ENCODE measurements at regions not wholly inside any gene's neighbourhood (a gene's known extent, or its start where the extent isn't known, plus 50 kb on each side); places are given as distances from the start of the nearest gene placed in this dataset.

- TF ChIP-seq GATA2 (IDR thresholded peaks at IDR 0.05; ENCODE audit: low read depth, low read length) (no peak), GATA3 (IDR thresholded peaks at IDR 0.05; ENCODE audit: low read depth, low read length) (no peak)
These were observed 152.2 kb upstream of the OR4E1 start for GRCh38 chr14:21825845-21826244.

- TF ChIP-seq GATA2 (IDR thresholded peaks at IDR 0.05; ENCODE audit: low read depth, low read length) (no peak), GATA3 (IDR thresholded peaks at IDR 0.05; ENCODE audit: low read depth, low read length) (no peak)
These were observed 151.6 kb upstream of the OR4E1 start for GRCh38 chr14:21825149-21825743.

GRCh38 chr14:21822109-21822508 lies 148.5 kb upstream of the OR4E1 start:
- TF ChIP-seq GATA3 (IDR thresholded peaks at IDR 0.05; ENCODE audit: low read depth, low read length) (no peak), GATA2 (IDR thresholded peaks at IDR 0.05; ENCODE audit: low read depth, low read length) (no peak)

GRCh38 chr14:21820631-21821030 lies 147.0 kb upstream of the OR4E1 start:
- no peak for TF ChIP-seq GATA3 (IDR thresholded peaks at IDR 0.05; ENCODE audit: low read depth, low read length)
- no peak for TF ChIP-seq GATA2 (IDR thresholded peaks at IDR 0.05; ENCODE audit: low read depth, low read length)

GRCh38 chr14:21807975-21808374 lies 134.4 kb upstream of the OR4E1 start:
- no peak for TF ChIP-seq GATA2 (IDR thresholded peaks at IDR 0.05; ENCODE audit: low read depth, low read length)
- no peak for TF ChIP-seq GATA3 (IDR thresholded peaks at IDR 0.05; ENCODE audit: low read depth, low read length)

- TF ChIP-seq GATA2 (IDR thresholded peaks at IDR 0.05; ENCODE audit: low read depth, low read length) (no peak), GATA3 (IDR thresholded peaks at IDR 0.05; ENCODE audit: low read depth, low read length) (no peak)
These were observed 131.4 kb upstream of the OR4E1 start for GRCh38 chr14:21804981-21805380.

GRCh38 chr14:21802441-21802840 lies 128.8 kb upstream of the OR4E1 start:
- TF ChIP-seq GATA3 (IDR thresholded peaks at IDR 0.05; ENCODE audit: low read depth, low read length) (no peak), GATA2 (IDR thresholded peaks at IDR 0.05; ENCODE audit: low read depth, low read length) (no peak)

GRCh38 chr14:21796916-21797315 lies 123.3 kb upstream of the OR4E1 start:
- no peak for TF ChIP-seq GATA3 (IDR thresholded peaks at IDR 0.05; ENCODE audit: low read depth, low read length)
- no peak for TF ChIP-seq GATA2 (IDR thresholded peaks at IDR 0.05; ENCODE audit: low read depth, low read length)

DNA sequence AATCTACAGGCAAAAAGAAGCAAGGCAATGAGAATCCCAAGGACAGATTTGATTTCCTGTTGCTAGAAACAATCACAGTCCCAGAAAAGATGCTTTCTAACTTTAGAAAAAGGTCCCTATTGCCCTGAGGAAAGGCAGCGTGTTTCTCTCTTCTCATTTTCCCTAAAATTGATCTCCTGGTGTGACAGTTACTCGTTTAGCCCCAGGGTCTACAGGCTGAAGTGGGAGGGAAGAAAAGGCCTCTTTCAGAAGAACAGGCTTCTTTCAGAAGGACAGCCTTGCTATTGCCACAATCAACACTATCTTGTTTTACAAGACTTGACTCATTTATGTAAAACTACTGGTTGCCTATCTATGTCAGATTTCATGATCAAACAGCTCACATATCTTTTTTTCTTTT lies 121.8 kb upstream of the OR4E1 start:
- no peak for TF ChIP-seq GATA3 (IDR thresholded peaks at IDR 0.05; ENCODE audit: low read depth, low read length)
- TF ChIP-seq GATA2 (IDR thresholded peaks at IDR 0.05; ENCODE audit: low read depth, low read length) = no peak

DNA sequence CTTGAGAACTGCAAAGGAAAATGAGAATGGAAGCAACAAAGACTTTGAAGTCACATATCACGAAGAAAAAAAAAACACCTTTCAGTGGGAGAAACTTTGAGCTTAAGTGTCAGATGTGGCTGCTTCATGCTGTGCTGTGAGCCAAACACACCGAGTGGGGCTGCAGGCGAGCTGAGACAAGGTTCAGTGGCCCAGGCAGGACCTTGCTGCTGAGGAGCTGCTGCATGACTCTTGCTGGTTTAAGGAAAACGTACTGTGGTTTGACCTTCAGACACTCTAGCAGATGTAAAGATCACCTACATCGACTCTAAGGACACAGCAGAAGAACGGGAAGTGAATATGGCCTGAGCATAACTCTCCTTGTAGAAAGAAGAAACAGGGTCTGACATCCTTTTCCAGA lies 118.1 kb upstream of the OR4E1 start:
- TF ChIP-seq GATA2 (IDR thresholded peaks at IDR 0.05; ENCODE audit: low read depth, low read length) (no peak), GATA3 (IDR thresholded peaks at IDR 0.05; ENCODE audit: low read depth, low read length) (no peak)

DNA sequence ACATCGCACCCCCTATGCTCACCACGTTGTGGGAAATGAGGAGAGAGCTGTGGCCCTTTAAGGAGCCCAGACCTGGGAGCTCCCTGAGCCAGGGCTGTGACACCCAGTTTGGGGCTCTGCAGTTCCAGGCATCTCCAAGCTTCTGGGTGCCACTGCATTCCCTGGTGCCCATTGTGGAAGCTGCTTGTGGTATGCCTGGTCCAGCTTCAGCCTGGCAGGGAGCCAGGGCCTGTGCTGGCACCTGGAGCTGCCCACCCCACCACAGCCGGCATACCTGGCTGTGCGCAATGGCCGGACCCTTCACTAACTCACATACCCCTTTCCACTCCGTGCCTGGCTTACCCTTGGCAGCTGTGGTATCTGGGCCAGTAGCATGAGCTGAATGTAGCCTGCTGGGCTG lies 107.9 kb upstream of the OR4E1 start:
- no peak for TF ChIP-seq GATA2 (IDR thresholded peaks at IDR 0.05; ENCODE audit: low read depth, low read length)
- no peak for TF ChIP-seq GATA3 (IDR thresholded peaks at IDR 0.05; ENCODE audit: low read depth, low read length)

DNA sequence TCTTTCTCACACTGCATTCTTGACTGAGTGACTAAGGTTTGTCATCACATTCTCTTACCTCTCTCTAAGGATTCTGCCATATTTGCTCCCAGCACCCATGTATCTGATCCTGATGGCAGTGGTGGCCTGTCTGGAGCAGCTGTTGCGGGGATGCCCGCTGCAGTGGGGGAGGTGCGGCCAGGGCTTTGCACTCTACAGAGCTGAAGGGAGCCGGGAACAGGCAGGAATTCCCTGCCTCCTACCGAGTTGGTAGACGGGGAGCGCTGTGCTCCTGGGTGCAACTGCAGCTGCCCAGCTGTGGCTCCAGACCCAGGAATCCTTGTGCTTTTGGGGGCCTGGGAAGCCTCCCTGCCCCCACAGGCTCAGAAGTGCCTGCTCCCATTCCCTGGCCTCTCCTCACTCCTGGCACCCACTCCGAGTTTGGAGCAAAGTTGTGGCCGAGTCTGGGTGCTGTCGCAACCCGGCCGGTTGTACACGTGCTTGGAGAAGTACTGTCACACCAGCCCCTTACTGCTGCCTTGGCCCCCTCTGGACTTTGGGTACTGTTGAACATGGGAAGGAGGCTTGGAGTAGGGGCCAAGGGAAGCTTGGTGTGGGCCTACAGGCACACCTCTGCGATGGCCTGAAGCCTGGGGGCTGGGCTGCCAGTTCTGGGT lies 106.9 kb upstream of the OR4E1 start:
- TF ChIP-seq GATA3 (IDR thresholded peaks at IDR 0.05; ENCODE audit: low read depth, low read length) = no peak
- no peak for TF ChIP-seq GATA2 (IDR thresholded peaks at IDR 0.05; ENCODE audit: low read depth, low read length)

GRCh38 chr14:21771671-21772070 lies 98.1 kb upstream of the OR4E1 start:
- TF ChIP-seq GATA3 (IDR thresholded peaks at IDR 0.05; ENCODE audit: low read depth, low read length) = no peak
- TF ChIP-seq GATA2 (IDR thresholded peaks at IDR 0.05; ENCODE audit: low read depth, low read length) = no peak

GRCh38 chr14:21768875-21769257 lies 95.2 kb upstream of the OR4E1 start:
- TF ChIP-seq GATA3 (IDR thresholded peaks at IDR 0.05; ENCODE audit: low read depth, low read length) (no peak), GATA2 (IDR thresholded peaks at IDR 0.05; ENCODE audit: low read depth, low read length) (no peak)

- TF ChIP-seq GATA3 (IDR thresholded peaks at IDR 0.05; ENCODE audit: low read depth, low read length) = no peak
- no peak for TF ChIP-seq GATA2 (IDR thresholded peaks at IDR 0.05; ENCODE audit: low read depth, low read length)
These were observed 94.7 kb upstream of the OR4E1 start for GRCh38 chr14:21768116-21768874.
